Left ventricle myocardium superior (tissue), 1 donor: ENCODE measurements at regions not wholly inside any gene's neighbourhood (a gene's known extent, or its start where the extent isn't known, plus 50 kb on each side); places are given as distances from the start of the nearest gene placed in this dataset.

ENCODE experiments used
- ATAC-seq: fragments of 200-7000 bp; cut with Tn5 transposase; one replicate; pipeline ENCODE4 v1.9.1; 2020; ENCODE audit warnings: mild to moderate bottlenecking, moderate library complexity
- DNase-seq: peaks from one replicate; pipeline ENCODE4 v3.0.0-alpha.2; 2020
- intact Hi-C: fragments of 100-400 bp; cut with micrococcal nuclease; formaldehyde crosslinking; loops from one replicate; pipeline ENCODE4 v1.11.0; 2022
- donor health status: DM: no; HTN: yes; CAD: no; lungs with severe emphysema.

GRCh38 chr5:96340357-96340756 lies 92.7 kb downstream of the PCSK1 start:
- intact Hi-C loops: no loop called here
- ATAC-seq: no peak

GRCh38 chr5:96339862-96340261 lies 93.2 kb downstream of the PCSK1 start:
- ATAC-seq: no peak
- intact Hi-C loops: loop anchor here (5.0 to 10.0 kb wide), 3 partner anchors 375 to 695 kb away; partner anchors contain the start of genes ELL2 and RFESD
- DNase-seq: no peak

More at GRCh38 chr5:96340357-96340756, 92.7 kb downstream of the PCSK1 start:
- no peak for DNase-seq

- ATAC-seq: peak; percentile 79
- DNase-seq: peak; percentile 46
- intact Hi-C loops: loop anchor here (5.0 to 10.0 kb wide), 3 partner anchors 374 to 694 kb away; partner anchors contain the start of genes ELL2 and RFESD
Observed at GRCh38 chr5:96338624-96339415, 94.2 kb downstream of the PCSK1 start.

- no peak for ATAC-seq
- intact Hi-C loops: loop anchor here (5.0 to 10.0 kb wide), 3 partner anchors 373 to 693 kb away; partner anchors contain the start of genes ELL2 and RFESD
- no peak for DNase-seq
Observed at GRCh38 chr5:96338091-96338490, 95.0 kb downstream of the PCSK1 start.

- no peak for DNase-seq
Observed at GRCh38 chr5:96337048-96337781, 95.8 kb downstream of the PCSK1 start.

GRCh38 chr5:96336351-96336985 lies 96.6 kb downstream of the PCSK1 start:
- intact Hi-C loops: loop anchor here (5.0 to 10.0 kb wide), 3 partner anchors 372 to 692 kb away; partner anchors contain the start of genes ELL2 and RFESD
- peak; percentile 74 for ATAC-seq
- DNase-seq: no peak

More at GRCh38 chr5:96337048-96337781, 95.8 kb downstream of the PCSK1 start:
- ATAC-seq: no peak
- intact Hi-C loops: loop anchor here (5.0 to 10.0 kb wide), 3 partner anchors 372 to 692 kb away; partner anchors contain the start of genes ELL2 and RFESD

GRCh38 chr5:96335873-96336272 lies 97.2 kb downstream of the PCSK1 start:
- intact Hi-C loops: loop anchor here (5.0 to 10.0 kb wide), 3 partner anchors 371 to 691 kb away; partner anchors contain the start of genes ELL2 and RFESD
- ATAC-seq: no peak
- no peak for DNase-seq

- DNase-seq (no peak), ATAC-seq (no peak)
- intact Hi-C loops: loop anchor here (10.0 kb wide), 2 partner anchors 369 to 689 kb away; partner anchors contain the start of genes ELL2 and RFESD
Observed at GRCh38 chr5:96333391-96333790, 99.7 kb downstream of the PCSK1 start.

GRCh38 chr5:96332535-96333366 lies 100.3 kb downstream of the PCSK1 start:
- peak; percentile 69 for ATAC-seq
- DNase-seq: peak; percentile 21
- intact Hi-C loops: loop anchor here (10.0 kb wide), 2 partner anchors 368 to 688 kb away; partner anchors contain the start of genes ELL2 and RFESD

- intact Hi-C loops: loop anchor here (10.0 kb wide), 2 partner anchors 367 to 687 kb away; partner anchors contain the start of genes ELL2 and RFESD
- DNase-seq: no peak
- no peak for ATAC-seq
Observed at GRCh38 chr5:96331681-96332361, 101.2 kb downstream of the PCSK1 start.

- DNase-seq (no peak), ATAC-seq (no peak)
- intact Hi-C loops: loop anchor here (10.0 kb wide), 2 partner anchors 366 to 686 kb away; partner anchors contain the start of genes ELL2 and RFESD
Observed at GRCh38 chr5:96331210-96331609, 101.8 kb downstream of the PCSK1 start.

GRCh38 chr5:96330530-96331140 lies 102.4 kb downstream of the PCSK1 start:
- DNase-seq: no peak
- intact Hi-C loops: loop anchor here (10.0 kb wide), 2 partner anchors 366 to 686 kb away; partner anchors contain the start of genes ELL2 and RFESD
- no peak for ATAC-seq

- ATAC-seq (no peak), DNase-seq (no peak)
- intact Hi-C loops: loop anchor here (10.0 kb wide), 2 partner anchors 365 to 685 kb away; partner anchors contain the start of genes ELL2 and RFESD
Observed at GRCh38 chr5:96329886-96330529, 103.0 kb downstream of the PCSK1 start.

GRCh38 chr5:96329289-96329688 lies 103.8 kb downstream of the PCSK1 start:
- intact Hi-C loops: no loop called here
- ATAC-seq: no peak

GRCh38 chr5:96327722-96328121 lies 105.3 kb downstream of the PCSK1 start:
- intact Hi-C loops: no loop called here
- no peak for ATAC-seq
- DNase-seq: no peak

More at GRCh38 chr5:96329289-96329688, 103.8 kb downstream of the PCSK1 start:
- DNase-seq: no peak

- intact Hi-C loops: no loop called here
- ATAC-seq (no peak), DNase-seq (no peak)
Observed at GRCh38 chr5:96326902-96327301, 106.1 kb downstream of the PCSK1 start.
